Lower lobe of right lung (tissue), 2 donors: ENCODE measurements at regions not wholly inside any gene's neighbourhood (a gene's known extent, or its start where the extent isn't known, plus 50 kb on each side); places are given as distances from the start of the nearest gene placed in this dataset.
A peak's percentile ranks its signal among the peaks of the same experiment; 100 is the strongest.

Source experiments
- ATAC-seq, 2 donors: fragments of 200-7000 bp; cut with Tn5 transposase; one replicate each; pipeline ENCODE4 v1.9.1; 2020 to 2022; ENCODE audit warnings: mild to moderate bottlenecking in 2 of 2, moderate library complexity in 2 of 2
- DNase-seq: peaks from one replicate; pipeline ENCODE4 v3.0.0-alpha.2; 2020
- H3K27ac ChIP-seq: fragments of 200-600 bp; one replicate; pipeline ENCODE4 v1.8.0; 2022
- H3K27me3 ChIP-seq: fragments of 200-600 bp; one replicate; pipeline ENCODE4 v1.8.0; 2022; ENCODE audit warnings: low read depth
- H3K36me3 ChIP-seq: fragments of 200-600 bp; one replicate; pipeline ENCODE4 v1.8.0; 2022; ENCODE audit warnings: mild to moderate bottlenecking
- H3K4me1 ChIP-seq: fragments of 200-600 bp; one replicate; pipeline ENCODE4 v1.8.0; 2022
- H3K4me3 ChIP-seq: fragments of 200-600 bp; one replicate; pipeline ENCODE4 v1.8.0; 2022; ENCODE audit warnings: mild to moderate bottlenecking
- H3K9me3 ChIP-seq: fragments of 200-600 bp; one replicate; pipeline ENCODE4 v1.8.0; 2022
- CTCF ChIP-seq: fragments of 200-600 bp; IDR thresholded peaks from one replicate; pipeline ENCODE4 v1.8.0; 2022; ENCODE audit warnings: antibody characterized with exemption, mild to moderate bottlenecking
- intact Hi-C: fragments of 100-400 bp; cut with DNase I; formaldehyde crosslinking; loops from one replicate; pipeline ENCODE4 v1.11.0; 2022
- donor health status: DM: no; HTN: yes; CAD: no; lungs with severe emphysema.

- DNase-seq (no peak), ATAC-seq (no peak)
- Histone ChIP-seq H3K27ac (no peak overlapping the region), H3K36me3 (no peaks in the 10 kb centered on the region), H3K4me3 (no peak overlapping the region), H3K4me1 (no peaks in the 10 kb centered on the region), H3K27me3 (no peaks in the 10 kb centered on the region), H3K9me3 (no peaks in the 10 kb centered on the region)
- TF ChIP-seq CTCF = no peak
- intact Hi-C loops = no loop called here
Observed at GRCh38 chr21:20874202-20874601, 124.0 kb upstream of the NCAM2 start.

- H3K4me1 ChIP-seq = no peaks in the 10 kb centered on the region
- H3K36me3 ChIP-seq = no peaks in the 10 kb centered on the region
- TF ChIP-seq CTCF = no peak
- ATAC-seq = no peak
- H3K9me3 ChIP-seq = no peaks in the 10 kb centered on the region
- DNase-seq = no peak
- H3K4me3 ChIP-seq = no peak overlapping the region
- H3K27ac ChIP-seq = no peak overlapping the region
- intact Hi-C loops = no loop called here
- H3K27me3 ChIP-seq = no peaks in the 10 kb centered on the region
Observed at GRCh38 chr21:20875742-20876141, 122.5 kb upstream of the NCAM2 start.

- ATAC-seq (no peak), DNase-seq (no peak)
- no peaks in the 10 kb centered on the region for H3K9me3 ChIP-seq
- no peak for TF ChIP-seq CTCF
- no peaks in the 10 kb centered on the region for H3K4me1 ChIP-seq
- intact Hi-C loops = no loop called here
- no peaks in the 10 kb centered on the region for H3K27me3 ChIP-seq
- H3K27ac ChIP-seq = no peak overlapping the region
- H3K4me3 ChIP-seq = no peak overlapping the region
- no peaks in the 10 kb centered on the region for H3K36me3 ChIP-seq
Observed at GRCh38 chr21:20877976-20878375, 120.2 kb upstream of the NCAM2 start.

- H3K27me3 ChIP-seq = no peaks in the 10 kb centered on the region
- H3K9me3 ChIP-seq = no peaks in the 10 kb centered on the region
- ATAC-seq (no peak), DNase-seq (no peak)
- no peak overlapping the region for H3K27ac ChIP-seq
- intact Hi-C loops = no loop called here
- no peaks in the 10 kb centered on the region for H3K36me3 ChIP-seq
- no peaks in the 10 kb centered on the region for H3K4me1 ChIP-seq
- peak; percentile 41 for TF ChIP-seq CTCF
- no peak overlapping the region for H3K4me3 ChIP-seq
Observed at GRCh38 chr21:20882462-20883407, 115.5 kb upstream of the NCAM2 start.

- H3K36me3 ChIP-seq = no peaks in the 10 kb centered on the region
- H3K4me1 ChIP-seq = no peaks in the 10 kb centered on the region
- intact Hi-C loops = no loop called here
- DNase-seq (no peak), ATAC-seq (no peak)
- no peaks in the 10 kb centered on the region for H3K9me3 ChIP-seq
- H3K27me3 ChIP-seq = no peaks in the 10 kb centered on the region
- H3K4me3 ChIP-seq = no peak overlapping the region
- H3K27ac ChIP-seq = no peak overlapping the region
- no peak for TF ChIP-seq CTCF
Observed at GRCh38 chr21:20883408-20883800, 114.8 kb upstream of the NCAM2 start.
